ENCODE measurements at regions not wholly inside any gene's neighbourhood (a gene's known extent, or its start where the extent isn't known, plus 50 kb on each side); places are given as distances from the start of the nearest gene placed in this dataset.

- no peak for FAIRE-seq
Measured at GRCh38 chr1:50292276-50292675, 131.0 kb downstream of the DMRTA2 start.

DNA sequence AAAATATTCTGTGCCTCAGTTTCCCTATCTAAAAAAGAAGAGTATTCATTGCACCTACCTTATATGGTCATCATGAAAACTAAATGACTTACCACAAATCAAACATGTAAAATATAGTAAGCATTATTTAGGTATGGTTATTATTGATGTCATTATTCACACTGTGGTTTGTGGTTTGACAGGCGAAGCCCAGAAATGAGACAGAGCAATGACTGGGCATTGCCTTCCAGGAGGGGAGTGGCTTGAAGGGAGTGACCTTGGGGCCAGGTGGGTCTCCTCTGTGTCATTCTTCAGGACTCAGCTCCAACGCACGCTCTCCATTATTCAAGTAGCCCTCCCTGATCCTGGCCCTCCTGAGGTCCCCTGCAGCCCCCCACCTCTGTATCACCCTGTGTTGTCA, 133.7 kb downstream of the DMRTA2 start:
- FAIRE-seq, result no peak

GRCh38 chr1:50285994-50286393, 137.2 kb downstream of the DMRTA2 start:
- no peak for FAIRE-seq

GRCh38 chr1:50279622-50280330, 143.5 kb downstream of the DMRTA2 start:
- no peak for FAIRE-seq

GRCh38 chr1:50278961-50279360, 144.3 kb downstream of the DMRTA2 start:
- FAIRE-seq, result no peak

DNA sequence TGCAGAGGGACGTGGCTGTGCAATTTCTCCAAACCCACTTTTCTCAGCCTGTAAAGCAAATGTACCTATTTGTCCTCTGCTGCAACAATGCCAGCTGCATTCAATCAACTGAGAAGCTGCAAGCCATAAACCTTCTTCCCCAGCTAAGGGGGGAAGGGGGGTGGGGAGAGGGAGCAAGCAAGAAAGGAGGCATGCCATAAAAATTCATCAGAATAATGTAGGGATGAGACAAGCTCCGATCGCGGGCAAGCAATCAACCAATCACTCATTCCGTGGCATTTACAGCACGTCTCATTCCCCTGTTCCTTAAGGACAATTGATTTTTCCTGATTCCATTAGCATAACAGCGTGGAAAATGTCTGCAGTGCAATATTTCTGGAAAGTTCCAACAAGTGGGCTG, 144.8 kb downstream of the DMRTA2 start:
- FAIRE-seq, result no peak

GRCh38 chr1:50275566-50275965, 147.7 kb downstream of the DMRTA2 start:
- FAIRE-seq, result no peak

GRCh38 chr1:50272912-50273311, 150.3 kb downstream of the DMRTA2 start:
- FAIRE-seq, result no peak

DNA sequence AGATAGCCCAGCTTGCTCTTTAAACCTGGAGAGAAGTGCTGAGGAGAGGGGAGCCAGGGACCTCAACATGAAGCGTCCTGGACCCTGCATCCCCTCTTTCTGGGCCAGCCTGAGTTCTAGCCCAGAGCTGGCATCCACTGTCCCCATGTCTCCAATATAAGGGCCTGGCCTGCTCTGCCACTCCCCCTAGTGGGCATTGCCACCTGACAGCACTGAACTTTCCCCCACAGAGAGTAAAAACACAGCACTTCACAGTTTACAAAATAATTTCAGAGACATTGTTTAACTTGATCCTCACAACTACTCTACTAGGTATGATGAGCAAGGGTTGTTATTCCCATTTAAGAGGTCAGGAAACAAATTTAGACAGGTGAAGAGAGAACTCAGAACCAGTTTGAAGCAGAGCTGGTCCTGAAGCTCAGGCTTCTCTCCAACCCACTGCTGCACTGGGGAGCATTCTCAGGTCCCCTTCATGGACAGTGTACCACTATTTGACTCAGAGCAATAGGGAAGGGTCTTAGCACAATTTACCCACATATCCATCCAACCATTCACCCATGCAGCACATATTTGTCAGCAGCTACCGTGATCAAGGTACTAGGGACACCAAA, 151.2 kb downstream of the DMRTA2 start:
- no peak for FAIRE-seq

- FAIRE-seq, result no peak
Measured at GRCh38 chr1:50271337-50271736, 151.9 kb downstream of the DMRTA2 start.

DNA sequence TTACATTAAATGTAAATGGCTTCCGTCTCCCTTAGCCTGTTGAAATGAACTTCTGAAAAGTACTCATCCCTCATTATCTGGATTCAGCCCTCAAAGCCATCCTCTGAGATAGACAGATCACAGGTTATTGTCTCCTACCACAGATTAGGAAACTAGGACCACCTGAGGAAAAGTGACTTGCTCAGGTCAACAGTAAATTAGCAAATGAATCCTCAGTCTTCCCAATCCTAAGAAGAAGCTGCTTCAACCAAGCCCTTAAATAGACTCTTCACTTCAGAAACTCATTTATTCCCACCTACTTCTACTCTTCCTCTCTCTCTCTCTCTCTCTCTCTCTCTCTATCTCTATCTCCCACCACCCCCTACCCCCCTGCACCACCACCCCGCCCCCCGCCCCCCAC, 152.3 kb downstream of the DMRTA2 start:
- no peak for FAIRE-seq

- no peak for FAIRE-seq
Measured at GRCh38 chr1:50268049-50268448, 155.2 kb downstream of the DMRTA2 start.

GRCh38 chr1:50266509-50266908, 156.7 kb downstream of the DMRTA2 start:
- no peak for FAIRE-seq

DNA sequence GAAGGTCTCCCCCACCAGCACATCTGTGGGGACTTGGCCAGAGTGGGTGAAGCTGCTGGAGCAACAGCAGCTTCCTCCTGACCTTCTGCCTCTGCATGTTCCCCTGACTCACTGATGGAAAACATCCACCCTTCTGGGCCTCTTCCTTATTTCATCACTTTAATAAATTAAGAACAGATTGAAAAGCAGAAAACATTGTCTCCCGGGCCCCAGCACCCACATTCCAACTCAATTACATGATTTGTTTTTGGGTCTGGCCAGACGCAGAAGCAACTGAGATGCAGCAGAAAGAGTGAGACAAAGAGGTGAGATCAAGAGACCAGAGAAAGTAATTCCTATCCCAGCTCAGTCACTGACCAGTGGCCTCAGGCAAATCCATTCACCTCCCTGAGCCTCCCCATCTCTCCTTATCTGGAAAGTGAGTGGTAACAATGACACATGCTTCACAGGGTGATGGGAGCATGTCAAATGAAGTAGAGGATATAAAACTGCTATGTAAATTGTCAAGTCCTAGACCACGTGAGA, 157.1 kb downstream of the ELAVL4 start:
- FAIRE-seq, result no peak

DNA sequence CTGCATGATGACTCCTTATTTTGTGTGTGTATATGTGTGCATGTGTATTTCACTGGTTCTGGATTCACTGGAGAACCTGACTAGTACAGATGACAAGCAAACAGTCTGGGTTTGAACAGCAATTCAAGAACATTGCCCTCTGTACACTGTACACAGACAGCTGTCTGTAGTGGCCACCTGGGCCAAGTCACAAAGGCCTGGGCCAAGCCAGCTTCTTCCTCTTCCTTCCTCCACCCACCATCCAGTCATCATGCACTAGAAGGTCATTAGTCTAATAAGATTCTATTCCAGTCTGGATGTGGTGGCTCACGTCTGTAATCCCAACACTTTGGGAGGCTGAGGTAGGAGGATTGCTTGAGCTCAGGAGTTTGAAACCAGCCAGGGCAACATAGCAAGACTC, 155.9 kb downstream of the ELAVL4 start:
- FAIRE-seq, result no peak

GRCh38 chr1:50262436-50262835, 153.7 kb downstream of the ELAVL4 start:
- FAIRE-seq, result no peak

DNA sequence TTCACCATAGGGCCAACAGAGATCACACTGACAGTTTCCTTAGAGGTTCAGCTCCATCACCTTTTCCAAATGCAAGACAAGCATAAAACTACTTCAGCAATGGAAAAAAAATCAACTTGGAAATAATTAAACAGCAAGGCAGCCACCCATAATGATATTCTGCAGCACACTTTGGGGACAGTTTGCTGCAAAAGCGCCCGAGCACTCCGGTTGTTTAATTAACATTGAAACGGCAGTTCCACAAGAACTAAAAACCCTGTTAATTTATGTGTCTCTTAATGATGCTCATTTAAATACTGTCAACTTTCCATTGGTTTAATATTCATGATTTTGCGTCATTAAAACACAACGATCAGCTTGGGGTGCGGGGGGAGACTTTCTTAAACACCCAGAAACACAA, 153.2 kb downstream of the ELAVL4 start:
- FAIRE-seq, result no peak

GRCh38 chr1:50257940-50258685, 149.4 kb downstream of the ELAVL4 start:
- no peak for FAIRE-seq

GRCh38 chr1:50257029-50257428, 148.3 kb downstream of the ELAVL4 start:
- no peak for FAIRE-seq

Measured in endometrium (tissue), 2 donors.